ENCODE measurements at regions not wholly inside any gene's neighbourhood (a gene's known extent, or its start where the extent isn't known, plus 50 kb on each side); places are given as distances from the start of the nearest gene placed in this dataset.

- no peak overlapping the region for H3K4me3 ChIP-seq (replicated peaks in 1 of 3; ENCODE audit: insufficient read depth in 1 of 3, low read depth in 1 of 3, low read length in 3 of 3)
- no peaks in the 10 kb centered on the region for H3K4me1 ChIP-seq (ENCODE audit: control insufficient read depth, extremely low read depth, insufficient read depth, low read length)
- H3K4me2 ChIP-seq (ENCODE audit: insufficient read depth, low read length), result no peak overlapping the region
- H3K9me1 ChIP-seq (replicated peaks; ENCODE audit: control insufficient read depth, extremely low read depth, insufficient read depth, low read length), result no peaks in the 10 kb centered on the region
- CTCF ChIA-PET, result no interaction called here
- no peak overlapping the region for H3K27ac ChIP-seq (ENCODE audit: insufficient read depth, low read depth, low read length)
- dilution Hi-C loops (cut with MboI; ENCODE audit: extremely low pct_ligation_motif_present, low sequenced_read_pairs), result no loop called here
- no peaks in the 10 kb centered on the region for H3K27me3 ChIP-seq (ENCODE audit: control insufficient read depth in 2 of 2, insufficient read depth in 2 of 2, low read length in 2 of 2)
- no peak for FAIRE-seq
- peaks cover 2% of the 10 kb centered on the region for H3K9me3 ChIP-seq (replicated peaks; ENCODE audit: control insufficient read depth, insufficient read depth, low read length)
- no peaks in the 10 kb centered on the region for H4K20me1 ChIP-seq (replicated peaks; ENCODE audit: control insufficient read depth, extremely low read depth, insufficient read depth, low read length)
- DNase-seq (ENCODE audit: low read depth, low spot score), result no peak
- no peaks in the 10 kb centered on the region for H3K36me3 ChIP-seq (ENCODE audit: control insufficient read depth in 2 of 2, extremely low read depth in 1 of 2, insufficient read depth in 2 of 2, low read length in 2 of 2)
- BruUV-seq (replicated peaks), result no TSS peak
- H2AFZ ChIP-seq (ENCODE audit: low read depth, low read length), result no peak overlapping the region
- no peaks in the 10 kb centered on the region for H3K79me2 ChIP-seq (ENCODE audit: control insufficient read depth, insufficient read depth, low read length)
- intact Hi-C loops (cut with micrococcal nuclease), result no loop called here
- TF ChIP-seq POLR2A (IDR thresholded peaks at IDR 0.05; ENCODE audit: low read depth, low read length), result no peak
- no peak for TF ChIP-seq MAX (IDR thresholded peaks at IDR 0.05; ENCODE audit: insufficient read depth, insufficient read length)
- TF ChIP-seq EZH2 (IDR thresholded peaks at IDR 0.05; ENCODE audit: borderline replicate concordance, low read depth, low read length, severe bottlenecking), result no peak
- no peak for TF ChIP-seq POLR2AphosphoS5 (IDR thresholded peaks at IDR 0.05; ENCODE audit: insufficient read depth, low read depth, low read length)
- no peak for TF ChIP-seq FOS (IDR thresholded peaks at IDR 0.05; ENCODE audit: borderline replicate concordance, insufficient read depth, low read length)
- TF ChIP-seq JUN (IDR thresholded peaks at IDR 0.05; ENCODE audit: borderline replicate concordance, insufficient read depth, insufficient read length, low read depth), result no peak
- no peak for TF ChIP-seq CTCF (IDR thresholded peaks at IDR 0.05; ENCODE audit: extremely low read depth in 1 of 2, insufficient read depth in 1 of 2, low read depth in 1 of 2, low read length in 2 of 2)
- no peak for TF ChIP-seq GATA2 (IDR thresholded peaks at IDR 0.05; ENCODE audit: insufficient read depth, insufficient read length, low read depth, low read length)
- no peak for TF ChIP-seq MYC (IDR thresholded peaks at IDR 0.05; ENCODE audit: low read depth, low read length)
- H3K9ac ChIP-seq (replicated peaks; ENCODE audit: extremely low read depth, insufficient read depth, low read length), result no peak overlapping the region
- POLR2A ChIA-PET, result no interaction called here
Measured at GRCh38 chr13:55394470-55394869, 1746.2 kb upstream of the PRR20A start.
